Stimulated activated CD4-positive, alpha-beta T cell treated with anti-CD3 and anti-CD28 coated beads, Interleukin-1b, Interleukin-23, amount 100 ng/mL, for 1 hour (primary cell): ENCODE measurements at regions not wholly inside any gene's neighbourhood (a gene's known extent, or its start where the extent isn't known, plus 50 kb on each side); places are given as distances from the start of the nearest gene placed in this dataset.

ENCODE experiments used
- DNase-seq, 2 donors: peaks; one replicate each; pipeline ENCODE4 v3.0.0-alpha.2; 2020; ENCODE audit warnings: low read depth in 2 of 2

GRCh38 chr18:2030647-2031046 is 540.7 kb downstream of the METTL4 start:
- no peak for DNase-seq

GRCh38 chr18:2032036-2032435 is 539.3 kb downstream of the METTL4 start:
- no peak for DNase-seq

GRCh38 chr18:2035056-2035455 is 536.2 kb downstream of the METTL4 start:
- DNase-seq = no peak

- no peak for DNase-seq
These were observed 535.2 kb downstream of the METTL4 start for GRCh38 chr18:2036086-2036485.

DNA sequence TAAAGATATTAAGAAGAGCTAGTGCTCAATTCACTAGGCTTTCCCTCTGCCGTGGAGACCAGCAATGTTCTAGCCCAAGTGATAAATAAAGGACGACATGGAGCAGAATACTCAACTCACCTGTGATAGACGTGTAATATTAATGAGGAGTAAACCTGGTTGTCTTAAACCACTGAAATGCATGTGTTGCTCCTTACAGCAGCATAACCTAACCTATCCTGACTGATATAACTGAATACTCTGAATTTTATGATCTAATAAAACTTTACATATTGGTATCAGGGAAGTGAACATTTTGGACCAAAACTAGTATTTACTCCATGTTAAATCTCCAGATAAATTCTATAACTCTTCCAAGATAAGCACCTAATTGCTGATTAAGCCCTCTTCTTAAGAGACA is 531.0 kb downstream of the METTL4 start:
- DNase-seq = no peak

DNA sequence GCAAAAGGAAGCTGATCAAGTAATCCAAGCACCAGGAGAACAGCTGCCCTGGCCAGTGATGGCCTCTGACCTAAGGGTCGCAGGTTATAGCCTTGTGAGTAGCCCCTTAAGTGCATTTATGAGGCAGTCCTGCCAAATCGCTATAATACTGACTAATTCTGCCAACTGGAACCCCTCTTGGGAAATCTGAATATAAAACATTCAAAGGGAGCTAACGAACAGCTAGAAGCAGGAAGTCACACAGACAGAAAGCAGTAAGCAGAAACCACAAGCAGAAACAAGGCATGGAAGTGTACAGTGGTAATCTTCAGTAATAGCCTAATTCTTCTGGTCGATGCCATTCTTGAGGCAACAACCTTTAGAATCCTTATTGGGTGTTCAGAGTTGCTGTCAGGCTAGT is 521.3 kb downstream of the METTL4 start:
- no peak for DNase-seq

DNA sequence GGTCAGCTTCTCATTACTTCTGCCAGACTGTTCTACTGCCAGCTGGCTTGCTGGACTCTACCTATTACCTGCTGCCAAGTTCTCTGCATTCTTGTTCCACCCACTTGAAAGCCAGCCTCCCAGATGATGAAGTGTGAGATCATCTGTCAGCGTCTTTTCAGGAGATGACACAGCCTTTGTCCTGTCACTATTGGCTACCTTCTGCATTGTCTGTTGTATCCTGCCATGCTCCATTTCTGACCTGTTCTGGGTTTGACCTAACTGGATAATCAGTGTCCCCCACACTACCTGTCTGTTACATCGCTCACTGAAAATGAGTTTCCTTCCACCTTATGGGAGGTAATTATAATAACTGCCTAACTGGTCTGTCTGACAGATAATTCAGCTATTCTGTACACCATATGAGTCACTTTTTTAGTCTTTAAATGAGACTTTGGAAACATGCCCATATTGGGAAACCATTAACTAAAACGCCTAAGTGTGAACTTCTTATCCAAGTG is 520.6 kb downstream of the METTL4 start:
- DNase-seq = no peak

GRCh38 chr18:2053490-2054089 is 517.7 kb downstream of the METTL4 start:
- DNase-seq = no peak

DNA sequence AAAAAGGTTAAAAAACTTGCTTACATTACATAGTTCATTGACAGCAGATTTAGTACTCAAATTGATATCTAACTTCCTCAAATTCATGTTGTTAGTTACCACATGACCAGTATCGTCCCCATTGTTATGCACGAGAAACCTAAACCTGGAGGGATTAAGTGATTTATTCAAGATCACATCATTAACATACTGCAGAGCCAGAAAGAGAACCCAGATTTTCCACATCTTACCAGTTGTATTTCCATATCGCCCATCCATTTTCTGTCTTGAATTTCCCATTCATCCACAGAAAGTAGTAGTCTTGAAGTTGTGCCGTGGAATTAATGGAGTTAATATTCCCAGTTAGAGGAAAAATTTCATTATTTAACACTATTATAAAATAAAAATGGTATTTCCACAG is 512.0 kb downstream of the METTL4 start:
- DNase-seq = no peak

DNA sequence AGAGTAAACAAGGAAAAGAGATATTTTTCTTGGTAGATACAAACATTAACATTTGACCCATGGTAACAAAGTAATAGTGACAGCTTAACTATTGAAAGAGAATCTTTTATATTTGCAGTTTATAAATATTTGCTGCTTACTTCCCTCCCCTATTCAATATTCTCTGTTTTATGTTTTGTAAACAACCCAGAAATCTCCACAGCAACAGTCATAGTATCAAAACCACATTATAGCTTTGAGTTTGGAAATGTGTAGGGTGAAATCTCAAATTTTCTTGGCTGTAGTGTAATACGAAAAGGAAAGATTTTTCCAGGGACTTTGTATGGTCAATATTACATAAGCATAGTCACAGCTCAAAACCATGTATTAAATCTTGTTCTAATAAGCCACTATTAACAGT is 511.2 kb downstream of the METTL4 start:
- DNase-seq = no peak

DNA sequence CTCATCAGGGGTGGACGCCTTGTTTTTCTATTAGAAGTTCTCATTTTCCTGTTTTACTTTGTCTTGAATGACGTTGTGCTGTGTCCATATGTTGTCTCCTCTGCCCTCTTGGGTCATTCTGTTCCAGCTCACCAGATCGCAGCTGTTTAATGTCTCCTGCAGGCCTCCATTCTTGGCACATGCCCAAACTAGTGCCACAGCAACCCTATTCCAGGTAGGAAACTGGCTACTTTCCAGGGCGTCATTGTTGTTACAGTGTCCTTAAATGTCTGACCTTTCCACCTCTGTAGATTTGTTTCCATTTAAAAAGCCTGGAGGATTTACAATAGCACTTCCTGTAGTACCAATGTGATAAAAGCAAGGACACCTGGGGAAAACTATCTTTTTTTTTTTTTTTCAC is 500.7 kb downstream of the METTL4 start:
- no peak for DNase-seq

DNA sequence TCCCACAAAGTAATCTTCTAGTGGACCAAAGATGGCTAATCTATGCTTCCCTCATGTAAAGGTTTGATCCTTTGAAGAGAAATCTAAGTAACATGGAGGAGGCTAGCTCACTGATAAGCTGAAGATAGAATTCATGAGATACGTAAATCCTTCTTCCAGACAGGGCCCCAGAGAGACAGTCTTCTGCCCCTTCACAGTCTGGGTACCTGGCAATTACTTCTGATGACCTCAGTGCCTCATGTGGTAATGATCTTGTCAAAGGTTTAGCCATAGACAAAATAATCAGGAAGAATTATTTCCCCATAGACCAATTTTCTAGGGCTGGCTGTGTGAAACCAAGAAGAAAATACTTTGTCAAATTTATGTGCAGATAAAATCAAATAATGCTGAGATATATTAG is 495.8 kb downstream of the METTL4 start:
- no peak for DNase-seq

GRCh38 chr18:2082676-2083075 is 488.6 kb downstream of the METTL4 start:
- no peak for DNase-seq

GRCh38 chr18:2083691-2084090 is 487.6 kb downstream of the METTL4 start:
- DNase-seq = no peak

- DNase-seq = no peak
These were observed 484.9 kb downstream of the METTL4 start for GRCh38 chr18:2086439-2086838.

GRCh38 chr18:2087877-2088673 is 483.2 kb downstream of the METTL4 start:
- no peak for DNase-seq

DNA sequence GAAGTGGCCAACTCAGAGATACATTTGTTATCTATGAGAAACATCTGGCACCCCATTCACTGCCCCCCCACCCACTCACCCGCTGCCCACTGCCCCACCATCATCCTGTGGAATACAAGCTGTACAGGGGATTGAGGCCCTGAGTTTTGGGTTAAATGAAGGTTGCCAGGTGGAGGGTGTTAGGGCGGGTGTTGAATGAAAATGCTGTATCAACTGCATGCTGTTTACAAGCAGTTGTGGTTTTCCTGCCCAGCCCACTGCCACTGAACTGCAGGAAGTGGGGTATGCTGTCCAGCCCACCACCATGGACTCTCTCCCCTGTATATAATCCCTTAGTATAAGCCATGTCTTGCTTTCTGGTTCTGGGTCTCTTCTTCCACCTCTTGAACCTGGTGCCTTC is 481.9 kb downstream of the METTL4 start:
- no peak for DNase-seq

GRCh38 chr18:2091937-2092336 is 479.4 kb downstream of the METTL4 start:
- no peak for DNase-seq

- DNase-seq = no peak
These were observed 474.8 kb downstream of the METTL4 start for GRCh38 chr18:2096551-2096950.

DNA sequence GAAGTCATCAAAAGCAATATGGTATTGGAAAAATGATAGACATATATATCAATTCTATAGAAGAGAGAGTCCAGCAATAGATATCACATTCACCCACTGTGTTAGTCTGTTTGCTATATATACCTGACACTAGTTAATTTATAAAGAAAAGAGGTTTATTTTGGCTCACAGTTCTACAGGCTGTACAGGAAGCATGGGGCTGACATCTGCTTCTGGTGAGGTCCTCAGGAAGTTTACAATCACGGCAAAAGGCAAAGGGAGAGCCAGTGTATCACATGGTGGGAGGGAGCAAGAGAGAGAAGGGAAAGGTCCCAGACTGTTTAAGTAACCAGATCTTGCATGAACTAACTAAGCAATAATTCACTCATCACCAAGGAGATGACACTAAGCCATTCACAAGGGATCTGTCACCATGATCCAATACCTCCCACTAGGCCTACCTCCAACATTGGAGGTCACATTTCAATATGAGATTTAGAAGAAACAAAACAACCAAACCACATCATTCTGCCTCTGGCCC is 470.6 kb downstream of the METTL4 start:
- no peak for DNase-seq

DNA sequence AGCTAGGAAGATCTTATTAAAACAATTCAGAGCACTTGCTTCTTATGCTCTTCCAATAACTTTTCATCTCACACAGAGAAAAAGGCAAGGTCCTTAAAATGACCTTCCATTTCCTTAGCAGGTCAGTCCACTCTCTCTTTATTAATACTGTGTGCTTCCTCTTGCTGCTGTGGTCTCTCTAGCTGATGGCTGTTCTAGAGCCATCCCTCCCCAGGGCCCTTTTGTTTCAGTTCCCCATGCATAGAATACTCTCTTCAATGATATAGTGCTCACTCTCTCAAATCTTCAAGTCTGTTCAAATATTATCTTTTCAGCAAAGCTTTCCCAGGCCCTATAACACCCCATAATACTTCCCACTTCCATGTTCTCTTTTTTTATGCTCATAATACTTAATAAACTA is 469.3 kb downstream of the METTL4 start:
- DNase-seq = no peak

DNA sequence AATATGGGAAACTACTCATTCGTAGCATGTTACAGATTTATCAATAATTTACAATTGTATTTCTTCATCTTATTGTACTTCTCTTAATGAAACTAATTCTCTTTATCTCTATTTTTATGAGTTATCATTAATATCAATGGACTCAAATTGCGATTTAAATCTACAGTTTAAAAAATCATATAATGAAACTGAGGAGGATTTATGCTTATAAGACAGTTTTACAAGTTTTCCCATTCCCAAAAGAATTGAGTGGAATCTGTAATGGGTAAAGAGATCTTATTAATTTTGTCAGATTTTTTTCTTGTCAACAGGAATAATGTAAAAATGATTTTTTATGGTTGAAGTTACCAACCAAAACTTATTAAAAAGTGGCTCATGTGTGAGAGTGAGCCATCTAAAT is 468.0 kb downstream of the METTL4 start:
- no peak for DNase-seq
